Esophagus muscularis mucosa (tissue), 4 donors: ENCODE measurements at regions not wholly inside any gene's neighbourhood (a gene's known extent, or its start where the extent isn't known, plus 50 kb on each side); places are given as distances from the start of the nearest gene placed in this dataset.
"Not testable (repeated sequence)": the region's sequence is repeated elsewhere in the genome, so short reads cannot be mapped to it uniquely, and the experiment has no call there.

Experiments used
- DNase-seq: peaks from one replicate; pipeline ENCODE4 v3.0.0-alpha.2; 2017; ENCODE audit errors: extremely low spot score
- H3K27ac ChIP-seq, 4 donors: fragments of 200-600 bp; sonication (generic); replicated peaks in 1 of 4; 1 replicate in 3 of 4; 2 replicates in 1 of 4; pipeline ENCODE4 v1.5.1; 2016 to 2019; ENCODE audit warnings: mild to moderate bottlenecking in 1 of 4
- H3K27me3 ChIP-seq, 4 donors: fragments of 200-600 bp; sonication (generic); one replicate each; pipeline versions ENCODE4 v1.5.1 to v1.6.0; 2016 to 2019
- H3K36me3 ChIP-seq, 4 donors: fragments of 200-600 bp; sonication (generic); one replicate each; pipeline ENCODE4 v1.5.1; 2016 to 2019
- H3K4me1 ChIP-seq, 4 donors: fragments of 200-600 bp; sonication (generic); one replicate each; pipeline ENCODE4 v1.5.1; 2016 to 2019
- H3K4me3 ChIP-seq, 4 donors: fragments of 200-600 bp; sonication (generic); 1 replicate in 2 of 4; 2 replicates in 2 of 4; pipeline ENCODE4 v1.5.1; 2016 to 2019; ENCODE audit warnings: mild to moderate bottlenecking in 4 of 4, moderate library complexity in 1 of 4
- H3K9me3 ChIP-seq, 4 donors: fragments of 200-600 bp; sonication (generic); 1 replicate in 3 of 4; 2 replicates in 1 of 4; pipeline ENCODE4 v1.5.1; 2016 to 2019
- CTCF ChIP-seq, 3 experiments: fragments of 200-600 bp in 2 of 3; fragments of 450-650 bp in 1 of 3; sonication (generic) in 2 of 3; IDR thresholded peaks; one replicate each; pipeline ENCODE4 v1.5.1; 2017 to 2019; ENCODE audit warnings: antibody characterized with exemption in 3 of 3, mild to moderate bottlenecking in 2 of 3, moderate library complexity in 1 of 3
- EP300 ChIP-seq: sonication (generic); formaldehyde crosslinking; IDR thresholded peaks from one replicate; pipeline ENCODE4 v1.6.1; 2017; ENCODE audit warnings: antibody characterized with exemption
- POLR2A ChIP-seq: fragments of 450-650 bp; IDR thresholded peaks from one replicate; pipeline ENCODE4 v1.6.1; 2017; ENCODE audit warnings: antibody characterized with exemption, moderate library complexity, mild to moderate bottlenecking, low read depth
- POLR2AphosphoS5 ChIP-seq, 2 donors: sonication (generic); formaldehyde crosslinking; IDR thresholded peaks; one replicate each; pipeline ENCODE4 v1.6.1; 2017; ENCODE audit warnings: antibody characterized with exemption in 2 of 2
- WGBS: methylation state at CpG from one replicate; pipeline ENCODE4 v1.1.5; 2018; 5-methylcytosine and 5-hydroxymethylcytosine counted together
- intact Hi-C: fragments of 100-400 bp; cut with DNase I; formaldehyde crosslinking; loops from one replicate; pipeline ENCODE4 v1.15.1; 2023

GRCh38 chr18:29726646-29727045, 1315.9 kb downstream of the DSC3 start:
- TF ChIP-seq EP300, result no peak
- no peak for TF ChIP-seq CTCF (IDR thresholded peaks at IDR 0.05)
- no peak for TF ChIP-seq POLR2A
- no peak for TF ChIP-seq POLR2AphosphoS5 (IDR thresholded peaks at IDR 0.05)
- H3K27ac ChIP-seq, result no peak overlapping the region
- H3K4me3 ChIP-seq, result no peak overlapping the region
- 30% methylated on average over 2 of the region's 2 CpGs for WGBS
- H3K9me3 ChIP-seq, result no peaks in the 10 kb centered on the region
- no peak for DNase-seq
- no peaks in the 10 kb centered on the region for H3K36me3 ChIP-seq
- H3K4me1 ChIP-seq, result no peaks in the 10 kb centered on the region
- no peaks in the 10 kb centered on the region for H3K27me3 ChIP-seq
- intact Hi-C loops, result no loop called here

GRCh38 chr18:29723486-29723885, 1319.1 kb downstream of the DSC3 start:
- intact Hi-C loops, H3K27me3 ChIP-seq, H3K4me1 ChIP-seq, H3K36me3 ChIP-seq, H3K4me3 ChIP-seq, DNase-seq, H3K27ac ChIP-seq, H3K9me3 ChIP-seq: not testable (repeated sequence)
- WGBS, result no CpG with 5 or more reads among the region's 21 CpGs

- intact Hi-C loops, H3K4me3 ChIP-seq, DNase-seq, H3K4me1 ChIP-seq, H3K27me3 ChIP-seq, H3K27ac ChIP-seq, H3K9me3 ChIP-seq, H3K36me3 ChIP-seq: not testable (repeated sequence)
- 91% methylated on average over 8 of the region's 8 CpGs for WGBS
These were observed 1326.6 kb downstream of the DSC3 start for GRCh38 chr18:29715960-29716359.

GRCh38 chr18:29712785-29713184, 1329.8 kb downstream of the DSC3 start:
- Histone ChIP-seq H3K27me3 (no peaks in the 10 kb centered on the region), H3K4me1 (no peaks in the 10 kb centered on the region), H3K4me3 (no peak overlapping the region), H3K9me3 (no peaks in the 10 kb centered on the region), H3K36me3 (no peaks in the 10 kb centered on the region), H3K27ac (no peak overlapping the region)
- 73% methylated on average over 5 of the region's 5 CpGs for WGBS
- intact Hi-C loops, result no loop called here
- TF ChIP-seq CTCF (IDR thresholded peaks at IDR 0.05), result no peak
- TF ChIP-seq POLR2A, result no peak
- no peak for TF ChIP-seq EP300
- TF ChIP-seq POLR2AphosphoS5 (IDR thresholded peaks at IDR 0.05), result no peak
- DNase-seq, result no peak

- TF ChIP-seq CTCF (IDR thresholded peaks at IDR 0.05) (no peak), POLR2AphosphoS5 (IDR thresholded peaks at IDR 0.05) (no peak), POLR2A (no peak), EP300 (no peak)
- WGBS, result 95% methylated on average over 8 of the region's 8 CpGs
- DNase-seq, result no peak
These were observed 1330.6 kb downstream of the DSC3 start for GRCh38 chr18:29711932-29712331.

GRCh38 chr18:29693334-29693733, 1349.2 kb downstream of the DSC3 start:
- intact Hi-C loops, result no loop called here
- WGBS, result 92% methylated on average over 1 of the region's 1 CpG
- DNase-seq, result no peak

More at GRCh38 chr18:29711932-29712331, 1330.6 kb downstream of the DSC3 start:
- Histone ChIP-seq H3K36me3 (no peaks in the 10 kb centered on the region), H3K4me1 (no peaks in the 10 kb centered on the region), H3K27ac (no peak overlapping the region), H3K9me3 (no peaks in the 10 kb centered on the region), H3K4me3 (no peak overlapping the region), H3K27me3 (no peaks in the 10 kb centered on the region)
- intact Hi-C loops, result no loop called here

More at GRCh38 chr18:29693334-29693733, 1349.2 kb downstream of the DSC3 start:
- no peak overlapping the region for H3K27ac ChIP-seq
- no peaks in the 10 kb centered on the region for H3K27me3 ChIP-seq
- no peak overlapping the region for H3K4me3 ChIP-seq
- H3K4me1 ChIP-seq, result no peaks in the 10 kb centered on the region
- no peaks in the 10 kb centered on the region for H3K9me3 ChIP-seq
- TF ChIP-seq POLR2AphosphoS5 (IDR thresholded peaks at IDR 0.05) (no peak), CTCF (IDR thresholded peaks at IDR 0.05) (no peak), EP300 (no peak), POLR2A (no peak)
- no peaks in the 10 kb centered on the region for H3K36me3 ChIP-seq
